ENCODE measurements at regions not wholly inside any gene's neighbourhood (a gene's known extent, or its start where the extent isn't known, plus 50 kb on each side); places are given as distances from the start of the nearest gene placed in this dataset.

DNA sequence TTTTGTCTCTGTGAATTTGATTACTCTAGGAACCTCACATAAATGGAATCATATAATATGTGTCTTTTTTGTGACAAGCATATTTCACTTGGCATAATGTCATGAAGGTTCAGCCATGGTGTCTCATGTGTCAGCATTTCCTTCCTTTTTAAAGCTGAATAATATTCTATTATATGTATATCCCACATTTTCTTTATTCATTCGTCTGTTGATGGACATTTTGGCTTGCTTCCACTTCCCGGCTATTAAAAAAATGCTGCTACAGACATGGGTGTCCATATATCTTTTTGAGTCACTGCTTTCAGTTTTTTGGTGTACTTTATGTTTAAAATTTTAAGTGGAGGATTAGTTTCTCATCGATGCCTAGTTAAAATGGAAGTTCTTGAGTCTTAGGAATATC, 59.8 kb upstream of the C5orf63 start:
- DNase-seq (ENCODE audit: low spot score in 2 of 2) = no peak
- no peak overlapping the region for H3K4me3 ChIP-seq (ENCODE audit: low read depth, poor library complexity, severe bottlenecking)
- 36 to 50% methylated on average over 3 of the region's 3 CpGs for WGBS, 2 donors
- intact Hi-C loops (cut with DNase I; ENCODE audit: low total_unique reads) = no loop called here
- no peak for TF ChIP-seq POLR2A (IDR thresholded peaks at IDR 0.05)
- TF ChIP-seq, protein P1, sequence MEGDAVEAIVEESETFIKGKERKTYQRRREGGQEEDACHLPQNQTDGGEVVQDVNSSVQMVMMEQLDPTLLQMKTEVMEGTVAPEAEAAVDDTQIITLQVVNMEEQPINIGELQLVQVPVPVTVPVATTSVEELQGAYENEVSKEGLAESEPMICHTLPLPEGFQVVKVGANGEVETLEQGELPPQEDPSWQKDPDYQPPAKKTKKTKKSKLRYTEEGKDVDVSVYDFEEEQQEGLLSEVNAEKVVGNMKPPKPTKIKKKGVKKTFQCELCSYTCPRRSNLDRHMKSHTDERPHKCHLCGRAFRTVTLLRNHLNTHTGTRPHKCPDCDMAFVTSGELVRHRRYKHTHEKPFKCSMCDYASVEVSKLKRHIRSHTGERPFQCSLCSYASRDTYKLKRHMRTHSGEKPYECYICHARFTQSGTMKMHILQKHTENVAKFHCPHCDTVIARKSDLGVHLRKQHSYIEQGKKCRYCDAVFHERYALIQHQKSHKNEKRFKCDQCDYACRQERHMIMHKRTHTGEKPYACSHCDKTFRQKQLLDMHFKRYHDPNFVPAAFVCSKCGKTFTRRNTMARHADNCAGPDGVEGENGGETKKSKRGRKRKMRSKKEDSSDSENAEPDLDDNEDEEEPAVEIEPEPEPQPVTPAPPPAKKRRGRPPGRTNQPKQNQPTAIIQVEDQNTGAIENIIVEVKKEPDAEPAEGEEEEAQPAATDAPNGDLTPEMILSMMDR (IDR thresholded peaks at IDR 0.05) = no peak

DNA sequence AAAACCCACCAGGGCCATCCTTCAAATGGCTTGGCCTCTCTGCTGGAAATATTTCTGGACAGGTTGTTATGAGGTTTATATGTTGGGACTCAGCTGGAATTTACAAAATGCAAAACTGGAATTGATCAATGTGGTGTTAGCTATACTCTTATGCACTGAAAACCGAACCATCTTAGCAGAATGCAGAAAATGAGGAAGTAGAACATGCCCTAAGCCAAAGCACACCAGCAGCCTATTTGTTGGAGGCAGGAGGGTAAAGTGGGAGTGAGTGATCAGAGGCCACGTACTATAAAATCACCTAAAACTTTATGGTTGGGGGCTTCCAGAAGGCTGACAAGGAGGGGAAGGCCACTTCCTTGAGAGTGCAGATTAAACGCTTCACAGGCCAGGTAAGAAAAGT, 63.6 kb upstream of the C5orf63 start:
- 38 to 77% methylated on average over 3 of the region's 3 CpGs for WGBS, 2 donors
- no peak for TF ChIP-seq POLR2A (IDR thresholded peaks at IDR 0.05)
- TF ChIP-seq, protein P1 (IDR thresholded peaks at IDR 0.05) = no peak
- H3K4me3 ChIP-seq (ENCODE audit: low read depth, poor library complexity, severe bottlenecking) = no peak overlapping the region
- intact Hi-C loops (cut with DNase I; ENCODE audit: low total_unique reads) = no loop called here
- no peak for DNase-seq (ENCODE audit: low spot score in 2 of 2)

DNA sequence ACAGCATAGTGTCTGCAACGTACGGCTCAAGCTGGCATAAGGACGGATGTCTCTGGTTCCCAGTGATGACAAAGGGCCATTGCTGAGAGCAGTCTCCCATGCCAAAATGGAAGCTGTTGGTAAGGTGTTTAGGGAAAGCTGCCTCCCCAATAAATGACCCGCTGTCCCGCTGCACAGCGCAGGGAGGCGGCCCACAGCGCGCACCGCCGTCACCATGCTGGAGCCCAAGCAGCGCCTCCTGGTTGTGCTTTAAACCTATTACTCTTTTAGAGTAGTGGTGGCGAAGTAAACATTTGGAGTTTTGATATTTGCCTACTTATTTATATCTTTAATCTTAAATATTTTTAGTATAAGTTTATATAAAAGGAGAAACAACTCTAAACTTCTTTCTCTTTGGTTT, 70.4 kb upstream of the C5orf63 start:
- no peak overlapping the region for H3K4me3 ChIP-seq (ENCODE audit: low read depth, poor library complexity, severe bottlenecking)
- no peak for DNase-seq (ENCODE audit: low spot score in 2 of 2)
- intact Hi-C loops (cut with DNase I; ENCODE audit: low total_unique reads) = no loop called here
- no peak for TF ChIP-seq POLR2A (IDR thresholded peaks at IDR 0.05)
- TF ChIP-seq, protein P1 (IDR thresholded peaks at IDR 0.05) = no peak
- 89 to 93% methylated on average over 13 of the region's 13 CpGs for WGBS, 2 donors

DNA sequence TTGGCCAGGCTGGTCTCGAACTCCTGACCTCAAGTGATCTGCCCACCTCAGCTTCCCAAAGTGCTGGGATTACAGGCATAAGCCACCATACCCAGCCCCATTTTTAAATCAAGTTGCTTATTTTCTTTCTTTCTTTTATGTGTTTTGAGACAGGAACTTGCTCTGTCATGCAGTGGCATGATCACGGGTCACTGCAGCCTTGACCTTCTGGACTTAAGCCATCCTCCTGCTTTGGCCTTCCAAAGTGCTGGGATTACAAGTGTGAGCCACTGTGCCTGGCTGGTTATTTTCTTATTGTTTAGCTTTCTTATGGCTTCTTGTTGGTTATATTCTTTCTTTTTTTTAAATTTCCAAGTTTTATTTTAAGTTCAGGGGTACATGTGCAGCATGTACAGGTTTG, 79.7 kb upstream of the C5orf63 start:
- no peak for DNase-seq (ENCODE audit: low spot score in 2 of 2)
- 85 to 94% methylated on average over 2 of the region's 2 CpGs for WGBS, 2 donors

DNA sequence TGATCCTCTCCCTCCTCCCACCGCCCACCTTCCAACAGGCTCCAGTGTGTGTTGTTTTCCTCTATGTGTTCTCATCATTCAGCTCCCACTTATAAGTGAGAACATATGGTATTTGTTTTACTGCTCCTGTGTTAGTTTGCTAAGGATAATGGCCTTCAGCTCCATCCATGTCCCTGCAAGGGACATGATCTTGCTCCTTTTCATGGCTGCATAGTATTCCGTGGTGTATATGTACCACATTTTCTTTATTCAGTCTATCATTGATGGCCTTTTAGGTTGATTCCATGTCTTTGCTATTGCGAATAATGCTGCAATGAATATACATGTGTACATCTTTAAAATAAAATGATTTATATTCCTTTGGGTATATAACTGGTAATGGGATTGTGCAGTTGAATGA, 80.2 kb upstream of the C5orf63 start:
- WGBS, 2 donors = 93 to 95% methylated on average over 3 of the region's 3 CpGs
- H3K4me3 ChIP-seq (ENCODE audit: low read depth, poor library complexity, severe bottlenecking) = no peak overlapping the region

More for the DNA sequence above, 79.7 kb upstream of the C5orf63 start:
- H3K4me3 ChIP-seq (ENCODE audit: low read depth, poor library complexity, severe bottlenecking) = no peak overlapping the region
- TF ChIP-seq POLR2A (IDR thresholded peaks at IDR 0.05) = no peak
- TF ChIP-seq, protein P1 (IDR thresholded peaks at IDR 0.05) = no peak
- intact Hi-C loops (cut with DNase I; ENCODE audit: low total_unique reads) = no loop called here

DNA sequence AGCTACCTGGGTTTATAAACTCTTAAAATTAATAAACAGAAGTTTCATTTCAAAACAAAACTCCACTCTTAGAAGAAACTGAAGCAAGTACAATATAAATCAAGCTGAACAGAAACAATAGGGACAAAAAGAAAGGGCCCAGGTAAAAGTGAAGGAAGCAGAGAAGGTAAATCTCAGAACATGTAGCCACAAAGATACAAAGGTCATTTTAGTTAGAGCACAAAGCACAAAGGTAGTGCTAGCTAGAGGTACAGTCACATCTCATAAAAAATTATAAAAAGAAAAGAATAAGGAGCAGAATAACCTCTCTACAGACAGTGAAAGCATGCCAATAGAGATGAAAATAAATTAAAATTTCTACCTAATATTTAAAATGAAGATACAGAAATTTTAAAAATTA, 90.4 kb upstream of the C5orf63 start:
- intact Hi-C loops (cut with DNase I; ENCODE audit: low total_unique reads) = no loop called here
- DNase-seq (ENCODE audit: low spot score in 2 of 2) = no peak
- H3K4me3 ChIP-seq (ENCODE audit: low read depth, poor library complexity, severe bottlenecking) = no peak overlapping the region
- TF ChIP-seq, protein P1 (IDR thresholded peaks at IDR 0.05) = no peak
- no peak for TF ChIP-seq POLR2A (IDR thresholded peaks at IDR 0.05)

More for the DNA sequence above, 80.2 kb upstream of the C5orf63 start:
- DNase-seq (ENCODE audit: low spot score in 2 of 2) = no peak
- TF ChIP-seq, protein P1 (IDR thresholded peaks at IDR 0.05) = no peak
- no peak for TF ChIP-seq POLR2A (IDR thresholded peaks at IDR 0.05)
- intact Hi-C loops (cut with DNase I; ENCODE audit: low total_unique reads) = no loop called here
